Ishikawa (cell line): ENCODE measurements at regions not wholly inside any gene's neighbourhood (a gene's known extent, or its start where the extent isn't known, plus 50 kb on each side); places are given as distances from the start of the nearest gene placed in this dataset.

ENCODE experiments used
- CEBPB ChIP-seq: IDR thresholded peaks from 2 replicates; pipeline ENCODE4 v1.6.1; 2012
- CREB1 ChIP-seq: IDR thresholded peaks from 2 replicates; pipeline ENCODE4 v1.6.1; 2012; ENCODE audit warnings: low read depth
- EGR1 ChIP-seq: IDR thresholded peaks from 2 replicates; pipeline ENCODE4 v1.6.1; 2012
- EP300 ChIP-seq: IDR thresholded peaks from 2 replicates; pipeline ENCODE4 v1.6.1; 2012; ENCODE audit warnings: borderline replicate concordance
- FOXM1 ChIP-seq: IDR thresholded peaks from 2 replicates; pipeline ENCODE4 v1.6.1; 2012; ENCODE audit warnings: low read depth, borderline replicate concordance
- NFIC ChIP-seq: IDR thresholded peaks from 2 replicates; pipeline ENCODE4 v1.6.1; 2012
- RAD21 ChIP-seq: IDR thresholded peaks from 2 replicates; pipeline ENCODE4 v1.6.1; 2012; ENCODE audit warnings: low read depth
- TAF1 ChIP-seq: IDR thresholded peaks from 2 replicates; pipeline ENCODE4 v1.6.1; 2012; ENCODE audit warnings: low read depth, mild to moderate bottlenecking
- TCF12 ChIP-seq: IDR thresholded peaks from 2 replicates; pipeline ENCODE4 v1.6.1; 2012; ENCODE audit warnings: low read depth
- TEAD4 ChIP-seq: IDR thresholded peaks from 2 replicates; pipeline ENCODE4 v1.6.1; 2012
- YY1 ChIP-seq: IDR thresholded peaks from 2 replicates; pipeline ENCODE4 v1.6.1; 2012; ENCODE audit warnings: low read depth
- ZBTB7A ChIP-seq: IDR thresholded peaks from 2 replicates; pipeline ENCODE4 v1.6.1; 2012; ENCODE audit warnings: low read depth
- TF ChIP-seq, protein P1 (sequence below): IDR thresholded peaks from 2 replicates; pipeline ENCODE4 v1.6.1; 2012
- TF ChIP-seq, protein P2 (sequence below): IDR thresholded peaks from 2 replicates; pipeline ENCODE4 v1.6.1; 2012; ENCODE audit warnings: low read depth, mild to moderate bottlenecking
- TF ChIP-seq, protein P3 (sequence below): IDR thresholded peaks from 2 replicates; pipeline ENCODE4 v1.6.1; 2012

DNA sequence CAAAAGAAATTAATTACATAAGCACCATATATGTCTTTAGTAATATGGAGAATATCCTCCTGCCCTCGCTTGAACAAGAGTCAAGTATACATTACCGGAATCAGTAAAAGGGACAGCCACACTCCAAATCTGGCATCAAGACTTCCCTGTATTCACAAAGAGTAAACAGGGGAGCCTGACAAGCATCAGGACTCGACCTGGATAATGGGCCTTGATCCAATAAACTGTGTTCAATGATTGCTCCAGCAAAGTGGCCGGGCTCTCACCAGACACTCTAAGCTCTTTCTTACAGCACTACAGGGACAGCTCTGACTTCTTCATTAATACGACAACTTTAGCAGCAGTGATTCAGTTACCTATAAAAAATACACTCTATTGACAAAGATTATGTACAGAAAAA lies 307.9 kb upstream of the POU3F2 start:
- TF ChIP-seq, protein P1, sequence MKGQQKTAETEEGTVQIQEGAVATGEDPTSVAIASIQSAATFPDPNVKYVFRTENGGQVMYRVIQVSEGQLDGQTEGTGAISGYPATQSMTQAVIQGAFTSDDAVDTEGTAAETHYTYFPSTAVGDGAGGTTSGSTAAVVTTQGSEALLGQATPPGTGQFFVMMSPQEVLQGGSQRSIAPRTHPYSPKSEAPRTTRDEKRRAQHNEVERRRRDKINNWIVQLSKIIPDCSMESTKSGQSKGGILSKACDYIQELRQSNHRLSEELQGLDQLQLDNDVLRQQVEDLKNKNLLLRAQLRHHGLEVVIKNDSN: no peak
- TF ChIP-seq EGR1 (no peak), TCF12 (no peak), RAD21 (no peak), CREB1 (no peak), YY1 (no peak), CEBPB (no peak), TAF1 (no peak)
- TF ChIP-seq, protein P2, sequence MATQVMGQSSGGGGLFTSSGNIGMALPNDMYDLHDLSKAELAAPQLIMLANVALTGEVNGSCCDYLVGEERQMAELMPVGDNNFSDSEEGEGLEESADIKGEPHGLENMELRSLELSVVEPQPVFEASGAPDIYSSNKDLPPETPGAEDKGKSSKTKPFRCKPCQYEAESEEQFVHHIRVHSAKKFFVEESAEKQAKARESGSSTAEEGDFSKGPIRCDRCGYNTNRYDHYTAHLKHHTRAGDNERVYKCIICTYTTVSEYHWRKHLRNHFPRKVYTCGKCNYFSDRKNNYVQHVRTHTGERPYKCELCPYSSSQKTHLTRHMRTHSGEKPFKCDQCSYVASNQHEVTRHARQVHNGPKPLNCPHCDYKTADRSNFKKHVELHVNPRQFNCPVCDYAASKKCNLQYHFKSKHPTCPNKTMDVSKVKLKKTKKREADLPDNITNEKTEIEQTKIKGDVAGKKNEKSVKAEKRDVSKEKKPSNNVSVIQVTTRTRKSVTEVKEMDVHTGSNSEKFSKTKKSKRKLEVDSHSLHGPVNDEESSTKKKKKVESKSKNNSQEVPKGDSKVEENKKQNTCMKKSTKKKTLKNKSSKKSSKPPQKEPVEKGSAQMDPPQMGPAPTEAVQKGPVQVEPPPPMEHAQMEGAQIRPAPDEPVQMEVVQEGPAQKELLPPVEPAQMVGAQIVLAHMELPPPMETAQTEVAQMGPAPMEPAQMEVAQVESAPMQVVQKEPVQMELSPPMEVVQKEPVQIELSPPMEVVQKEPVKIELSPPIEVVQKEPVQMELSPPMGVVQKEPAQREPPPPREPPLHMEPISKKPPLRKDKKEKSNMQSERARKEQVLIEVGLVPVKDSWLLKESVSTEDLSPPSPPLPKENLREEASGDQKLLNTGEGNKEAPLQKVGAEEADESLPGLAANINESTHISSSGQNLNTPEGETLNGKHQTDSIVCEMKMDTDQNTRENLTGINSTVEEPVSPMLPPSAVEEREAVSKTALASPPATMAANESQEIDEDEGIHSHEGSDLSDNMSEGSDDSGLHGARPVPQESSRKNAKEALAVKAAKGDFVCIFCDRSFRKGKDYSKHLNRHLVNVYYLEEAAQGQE: no peak
- TF ChIP-seq, protein P3, sequence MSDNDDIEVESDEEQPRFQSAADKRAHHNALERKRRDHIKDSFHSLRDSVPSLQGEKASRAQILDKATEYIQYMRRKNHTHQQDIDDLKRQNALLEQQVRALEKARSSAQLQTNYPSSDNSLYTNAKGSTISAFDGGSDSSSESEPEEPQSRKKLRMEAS: no peak

DNA sequence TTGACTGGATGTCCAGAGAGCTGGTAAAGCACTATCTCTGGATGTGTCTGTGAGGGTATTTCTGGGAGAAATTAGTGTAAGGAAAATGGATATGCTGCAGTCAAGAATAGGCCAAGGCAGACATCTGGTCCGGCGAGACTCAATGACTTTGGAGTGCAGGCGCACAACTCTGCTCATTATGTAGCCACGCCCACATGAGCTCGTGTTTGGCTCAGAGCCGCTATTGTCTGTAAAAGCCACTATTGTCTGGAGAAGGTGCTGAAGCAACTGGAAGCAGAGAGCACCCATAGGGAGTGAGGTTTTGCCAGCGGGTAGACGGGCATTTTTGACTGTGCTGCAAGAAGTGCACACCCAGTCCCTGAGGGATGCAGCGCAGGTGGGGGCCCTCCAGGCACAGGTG lies 305.0 kb upstream of the POU3F2 start:
- TF ChIP-seq TCF12: no peak
- TF ChIP-seq CREB1: no peak
- no peak for TF ChIP-seq CEBPB
- TF ChIP-seq, protein P2: no peak
- TF ChIP-seq FOXM1: no peak
- no peak for TF ChIP-seq RAD21
- no peak for TF ChIP-seq TAF1
- no peak for TF ChIP-seq ZBTB7A
- no peak for TF ChIP-seq NFIC
- TF ChIP-seq, protein P3: no peak
- TF ChIP-seq TEAD4: no peak
- no peak for TF ChIP-seq EGR1
- TF ChIP-seq, protein P1: no peak
- no peak for TF ChIP-seq EP300
- no peak for TF ChIP-seq YY1

DNA sequence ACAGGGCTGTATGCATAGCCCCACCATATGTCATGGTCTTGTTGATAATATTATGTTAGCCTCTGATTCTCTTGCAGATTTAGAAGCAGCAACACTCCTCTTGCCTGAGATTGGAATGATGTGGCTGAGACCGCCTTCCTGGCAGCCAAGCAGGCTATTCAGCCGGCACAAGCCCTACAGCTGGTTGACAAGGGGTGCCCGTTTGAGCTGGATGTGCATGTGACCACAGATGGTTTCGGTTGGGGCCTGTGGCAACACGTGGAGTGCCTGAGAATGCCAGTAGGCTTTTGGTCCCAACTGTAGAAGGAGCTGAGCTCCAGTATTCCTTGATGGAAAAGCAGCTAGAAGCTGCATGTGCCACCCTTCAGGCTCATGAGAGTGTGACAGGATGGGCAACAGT lies 303.6 kb upstream of the POU3F2 start:
- TF ChIP-seq, protein P1: no peak
- TF ChIP-seq RAD21 (no peak), TAF1 (no peak), CEBPB (no peak), TCF12 (no peak), ZBTB7A (no peak), EGR1 (no peak), CREB1 (no peak), TEAD4 (no peak), EP300 (no peak), FOXM1 (no peak), YY1 (no peak), NFIC (no peak)
- TF ChIP-seq, protein P3: no peak
- TF ChIP-seq, protein P2: no peak

DNA sequence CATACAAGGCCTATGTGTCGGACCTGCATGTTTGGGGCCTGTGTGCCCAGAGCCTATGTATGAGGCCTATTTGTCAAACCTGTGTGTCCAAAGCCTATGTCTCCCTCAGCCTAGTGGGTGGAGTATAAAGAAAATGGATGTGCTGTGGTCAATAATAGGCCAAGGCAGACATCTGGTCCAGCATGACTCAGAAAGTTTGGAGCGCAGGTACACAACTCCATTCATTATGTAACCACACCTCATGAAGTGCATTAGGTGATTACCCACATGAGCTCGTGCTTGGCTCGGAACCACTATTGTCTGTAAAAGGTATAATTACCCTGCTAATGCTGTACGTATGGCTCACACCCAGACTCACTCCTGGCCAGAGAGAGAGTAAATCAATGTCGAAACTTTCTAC lies 302.4 kb upstream of the POU3F2 start:
- TF ChIP-seq, protein P2: no peak
- TF ChIP-seq NFIC (no peak), TEAD4 (no peak), CREB1 (no peak), EP300 (no peak), RAD21 (no peak), CEBPB (no peak), EGR1 (no peak), FOXM1 (no peak), YY1 (no peak), ZBTB7A (no peak), TCF12 (no peak), TAF1 (no peak)
- TF ChIP-seq, protein P3: no peak
- TF ChIP-seq, protein P1: no peak
